Subcutaneous abdominal adipose tissue (tissue), 5 donors: ENCODE measurements at regions not wholly inside any gene's neighbourhood (a gene's known extent, or its start where the extent isn't known, plus 50 kb on each side); places are given as distances from the start of the nearest gene placed in this dataset.
A peak's percentile ranks its signal among the peaks of the same experiment; 100 is the strongest.
"Not testable (repeated sequence)": the region's sequence is repeated elsewhere in the genome, so short reads cannot be mapped to it uniquely, and the experiment has no call there.

Experiments used
- H3K27ac ChIP-seq: one replicate; pipeline ENCODE4 v1.7.0; 2013; ENCODE audit warnings: low read depth, mild to moderate bottlenecking, inconsistent platforms, low read length, moderate library complexity
- H3K27me3 ChIP-seq, 5 donors: one replicate each; pipeline ENCODE4 v1.7.0; 2013; ENCODE audit warnings: low read length in 5 of 5, inconsistent platforms in 1 of 5; ENCODE audit not compliant: control insufficient read depth in 5 of 5, insufficient read depth in 4 of 5
- H3K36me3 ChIP-seq, 5 donors: one replicate each; pipeline ENCODE4 v1.7.0; 2013; ENCODE audit warnings: low read length in 5 of 5; ENCODE audit not compliant: control insufficient read depth in 5 of 5, insufficient read depth in 5 of 5
- H3K4me1 ChIP-seq, 5 donors: one replicate each; pipeline ENCODE4 v1.7.0; 2013; ENCODE audit warnings: low read length in 5 of 5, mild to moderate bottlenecking in 3 of 5, moderate library complexity in 1 of 5; ENCODE audit not compliant: control insufficient read depth in 5 of 5, insufficient read depth in 5 of 5
- H3K4me3 ChIP-seq, 5 donors: one replicate each; pipeline ENCODE4 v1.7.0; 2013; ENCODE audit warnings: low read length in 5 of 5, low read depth in 1 of 5
- H3K9ac ChIP-seq, 5 donors: one replicate each; pipeline ENCODE4 v1.7.0; 2013; ENCODE audit warnings: low read length in 5 of 5, mild to moderate bottlenecking in 4 of 5, moderate library complexity in 3 of 5
- H3K9me3 ChIP-seq, 5 donors: one replicate each; pipeline ENCODE4 v1.7.0; 2013; ENCODE audit warnings: low read length in 5 of 5; ENCODE audit not compliant: control insufficient read depth in 5 of 5
- donor health status: healthy.
- donor health status: healthy.
- donor health status: healthy.
- donor health status: healthy.
- donor health status: healthy.

GRCh38 chr10:31251118-31251517 is 67.9 kb upstream of the ZEB1 start:
- not testable (repeated sequence) for H3K9me3 ChIP-seq, H3K9ac ChIP-seq, H3K4me1 ChIP-seq, H3K4me3 ChIP-seq, H3K27me3 ChIP-seq, H3K36me3 ChIP-seq, H3K27ac ChIP-seq

GRCh38 chr10:31253237-31253636 is 65.8 kb upstream of the ZEB1 start:
- peaks cover 0 to 4% (median 0%) of the 10 kb centered on the region in 5 donors for H3K4me1 ChIP-seq
- H3K36me3 ChIP-seq: no peaks in the 10 kb centered on the region
- no peak overlapping the region for H3K27ac ChIP-seq
- no peak overlapping the region for H3K9ac ChIP-seq
- no peak overlapping the region for H3K4me3 ChIP-seq
- peaks cover 0 to 3% (median 0%) of the 10 kb centered on the region in 5 donors for H3K9me3 ChIP-seq
- H3K27me3 ChIP-seq: no peaks in the 10 kb centered on the region

- H3K9me3 ChIP-seq: no peaks in the 10 kb centered on the region
- peak overlapping the region in 1 of 5 donors; percentile 44 for H3K9ac ChIP-seq
- peaks cover 3 to 19% (median 12%) of the 10 kb centered on the region in 5 donors for H3K4me1 ChIP-seq
- no peaks in the 10 kb centered on the region for H3K27me3 ChIP-seq
- no peaks in the 10 kb centered on the region for H3K36me3 ChIP-seq
- H3K4me3 ChIP-seq: peak overlapping the region in 2 of 5 donors; percentile 18 to 33
- peak overlapping the region; percentile 45 for H3K27ac ChIP-seq
Observed at GRCh38 chr10:31261511-31262311, 57.3 kb upstream of the ZEB1 start.

GRCh38 chr10:31262672-31263071 is 56.3 kb upstream of the ZEB1 start:
- H3K27ac ChIP-seq: peak overlapping the region; percentile 45
- peak overlapping the region in 1 of 5 donors; percentile 64 for H3K9ac ChIP-seq
- peak overlapping the region in 1 of 5 donors; percentile 2 for H3K4me3 ChIP-seq
- H3K9me3 ChIP-seq: no peaks in the 10 kb centered on the region
- H3K27me3 ChIP-seq: no peaks in the 10 kb centered on the region
- H3K4me1 ChIP-seq: peaks cover 3 to 19% (median 12%) of the 10 kb centered on the region in 5 donors
- no peaks in the 10 kb centered on the region for H3K36me3 ChIP-seq

DNA sequence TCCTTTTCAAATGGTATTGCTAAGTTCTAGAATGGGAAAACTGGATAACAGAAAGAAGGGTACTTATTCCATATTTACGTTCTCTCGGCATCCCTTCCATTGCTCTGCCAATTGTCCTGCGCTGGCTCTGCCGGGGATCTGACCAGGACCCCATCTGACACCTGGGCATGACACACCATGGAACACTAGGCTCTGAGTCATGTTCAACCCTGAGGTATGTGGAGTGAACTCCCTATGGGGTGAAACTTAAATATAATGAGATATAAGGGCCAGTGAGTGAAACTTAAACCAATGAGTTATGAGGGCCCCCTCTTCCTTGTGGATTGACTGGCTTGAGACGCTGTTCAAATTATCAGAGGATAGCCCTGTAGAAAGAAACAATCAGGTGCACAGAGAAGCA is 55.1 kb upstream of the ZEB1 start:
- no peaks in the 10 kb centered on the region for H3K27me3 ChIP-seq
- H3K4me3 ChIP-seq: no peak overlapping the region
- no peaks in the 10 kb centered on the region for H3K9me3 ChIP-seq
- no peak overlapping the region for H3K27ac ChIP-seq
- H3K36me3 ChIP-seq: no peaks in the 10 kb centered on the region
- peaks cover 3 to 27% (median 20%) of the 10 kb centered on the region in 5 donors for H3K4me1 ChIP-seq
- no peak overlapping the region for H3K9ac ChIP-seq

GRCh38 chr10:31268444-31269303 is 50.3 kb upstream of the ZEB1 start:
- Histone ChIP-seq H3K36me3 (no peaks in the 10 kb centered on the region), H3K27ac (peak overlapping the region; percentile 32), H3K4me1 (peaks cover 0 to 14% (median 10%) of the 10 kb centered on the region in 5 donors), H3K27me3 (no peaks in the 10 kb centered on the region), H3K9me3 (peaks cover 0 to 4% (median 0%) of the 10 kb centered on the region in 5 donors), H3K4me3 (no peak overlapping the region), H3K9ac (peak overlapping the region in 1 of 5 donors; percentile 44)
